ENCODE measurements at regions not wholly inside any gene's neighbourhood (a gene's known extent, or its start where the extent isn't known, plus 50 kb on each side); places are given as distances from the start of the nearest gene placed in this dataset.

DNA sequence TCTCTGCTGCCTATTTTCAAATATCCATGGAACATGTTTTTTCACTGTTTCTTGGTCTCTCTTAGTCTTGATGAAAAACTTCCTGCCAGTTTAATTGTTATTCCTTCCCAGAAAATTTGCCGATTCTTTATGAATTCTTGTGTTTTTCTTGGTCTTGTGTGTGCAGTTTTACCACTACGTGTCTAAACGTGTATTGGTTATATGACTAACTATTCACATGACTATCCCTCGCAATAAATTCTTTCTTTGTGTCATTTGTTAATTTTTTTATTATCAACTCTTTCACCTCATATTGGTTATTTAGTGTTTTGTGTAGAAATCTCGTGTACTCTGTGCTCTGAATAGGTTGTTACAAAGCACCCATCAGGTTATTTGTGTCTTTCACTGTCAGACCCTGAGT is 315.4 kb downstream of the HAO1 start:
- Histone ChIP-seq H3K9me3 (ENCODE audit: control insufficient read depth, low read length) (peaks cover 4% of the 10 kb centered on the region), H3K4me3 (ENCODE audit: low read length) (no peak overlapping the region), H3K36me3 (ENCODE audit: control insufficient read depth, insufficient read depth, low read length) (no peaks in the 10 kb centered on the region), H3K27ac (ENCODE audit: low read depth, low read length) (no peak overlapping the region), H3K4me1 (ENCODE audit: control insufficient read depth, insufficient read depth, low read length) (no peaks in the 10 kb centered on the region), H3K9ac (ENCODE audit: extremely low read depth, low read length, poor library complexity, severe bottlenecking) (no peak overlapping the region), H3K27me3 (ENCODE audit: control insufficient read depth, insufficient read depth, low read length, poor library complexity, severe bottlenecking) (no peaks in the 10 kb centered on the region)
- 97% methylated on average over 2 of the region's 5 CpGs; no CpG with 5 or more reads in 1 of the 2 experiments for WGBS, 2 experiments (ENCODE audit: insufficient coverage in 1 of 2, insufficient read length in 1 of 2)
- Mint-ChIP-seq H3K27me3 (ENCODE audit: insufficient read depth) (no peaks in the 10 kb centered on the region), H3K9me3 (peaks cover 19% of the 10 kb centered on the region), H3K36me3 (ENCODE audit: low read depth) (no peaks in the 10 kb centered on the region), H3K27ac (no peak overlapping the region), H3K4me3 (no peak overlapping the region), H3K4me1 (no peaks in the 10 kb centered on the region)
- TF ChIP-seq, protein P1, sequence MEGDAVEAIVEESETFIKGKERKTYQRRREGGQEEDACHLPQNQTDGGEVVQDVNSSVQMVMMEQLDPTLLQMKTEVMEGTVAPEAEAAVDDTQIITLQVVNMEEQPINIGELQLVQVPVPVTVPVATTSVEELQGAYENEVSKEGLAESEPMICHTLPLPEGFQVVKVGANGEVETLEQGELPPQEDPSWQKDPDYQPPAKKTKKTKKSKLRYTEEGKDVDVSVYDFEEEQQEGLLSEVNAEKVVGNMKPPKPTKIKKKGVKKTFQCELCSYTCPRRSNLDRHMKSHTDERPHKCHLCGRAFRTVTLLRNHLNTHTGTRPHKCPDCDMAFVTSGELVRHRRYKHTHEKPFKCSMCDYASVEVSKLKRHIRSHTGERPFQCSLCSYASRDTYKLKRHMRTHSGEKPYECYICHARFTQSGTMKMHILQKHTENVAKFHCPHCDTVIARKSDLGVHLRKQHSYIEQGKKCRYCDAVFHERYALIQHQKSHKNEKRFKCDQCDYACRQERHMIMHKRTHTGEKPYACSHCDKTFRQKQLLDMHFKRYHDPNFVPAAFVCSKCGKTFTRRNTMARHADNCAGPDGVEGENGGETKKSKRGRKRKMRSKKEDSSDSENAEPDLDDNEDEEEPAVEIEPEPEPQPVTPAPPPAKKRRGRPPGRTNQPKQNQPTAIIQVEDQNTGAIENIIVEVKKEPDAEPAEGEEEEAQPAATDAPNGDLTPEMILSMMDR (conservative IDR thresholded peaks at IDR 0.05), result no peak
- DNase-seq, result no peak

DNA sequence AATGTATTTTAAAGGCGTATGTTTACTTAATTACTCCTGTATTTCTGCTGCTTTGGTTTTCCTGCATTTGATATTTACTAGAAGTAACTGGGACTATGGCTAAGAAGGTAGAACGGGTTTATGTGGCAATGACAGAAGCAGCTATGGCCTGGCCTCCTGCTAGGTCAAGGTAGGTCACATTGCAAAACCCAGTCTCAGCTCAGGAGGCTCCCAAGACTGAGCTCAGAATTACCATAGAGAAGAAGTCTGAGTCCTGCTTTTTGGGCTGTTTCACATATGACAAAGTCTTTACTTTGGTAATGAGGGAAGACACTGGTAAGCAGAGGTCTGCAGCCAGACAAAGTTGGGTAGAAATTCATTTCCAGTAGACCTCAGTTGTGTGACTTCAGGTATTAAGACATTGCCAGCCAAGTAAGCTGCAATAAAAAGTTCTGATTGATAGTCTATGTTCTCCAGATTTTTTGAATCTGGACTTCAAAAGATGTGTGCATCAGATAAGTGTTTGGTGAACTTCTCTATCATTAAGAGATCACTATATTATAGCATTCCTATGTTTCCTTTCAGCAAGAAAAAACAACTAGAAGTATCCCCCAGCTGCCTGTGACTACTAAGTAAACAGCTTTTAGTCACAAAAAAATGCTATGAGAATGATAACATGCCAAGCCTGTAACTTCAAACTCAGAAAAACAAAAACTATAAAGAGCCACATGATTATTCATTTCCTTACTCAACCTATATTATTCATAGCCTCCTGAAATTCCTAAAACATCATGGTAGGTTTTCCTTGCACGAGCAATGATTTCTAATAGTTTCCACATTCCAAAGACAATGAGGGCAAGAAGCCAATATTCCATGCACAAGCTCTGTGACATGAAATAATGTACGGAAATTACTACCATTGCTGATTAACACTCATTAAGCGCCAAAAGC is 312.3 kb downstream of the HAO1 start:
- H3K27ac Mint-ChIP-seq, result no peak overlapping the region
- H3K4me1 ChIP-seq (ENCODE audit: control insufficient read depth, insufficient read depth, low read length), result no peaks in the 10 kb centered on the region
- H3K4me3 ChIP-seq (ENCODE audit: low read length), result no peak overlapping the region
- H3K4me1 Mint-ChIP-seq, result no peaks in the 10 kb centered on the region
- 90 to 95% methylated on average over 4 to 5 of the region's 5 CpGs for WGBS, 2 experiments (ENCODE audit: insufficient coverage in 1 of 2, insufficient read length in 1 of 2)
- H3K27me3 Mint-ChIP-seq (ENCODE audit: insufficient read depth), result no peaks in the 10 kb centered on the region
- H3K27ac ChIP-seq (ENCODE audit: low read depth, low read length), result no peak overlapping the region
- no peaks in the 10 kb centered on the region for H3K36me3 ChIP-seq (ENCODE audit: control insufficient read depth, insufficient read depth, low read length)
- no peaks in the 10 kb centered on the region for H3K27me3 ChIP-seq (ENCODE audit: control insufficient read depth, insufficient read depth, low read length, poor library complexity, severe bottlenecking)
- H3K4me3 Mint-ChIP-seq, result no peak overlapping the region
- no peaks in the 10 kb centered on the region for H3K9me3 ChIP-seq (ENCODE audit: control insufficient read depth, low read length)
- no peak overlapping the region for H3K9ac ChIP-seq (ENCODE audit: extremely low read depth, low read length, poor library complexity, severe bottlenecking)
- peaks cover 8% of the 10 kb centered on the region for H3K9me3 Mint-ChIP-seq
- no peak for DNase-seq
- TF ChIP-seq, protein P1 (conservative IDR thresholded peaks at IDR 0.05), result no peak
- no peaks in the 10 kb centered on the region for H3K36me3 Mint-ChIP-seq (ENCODE audit: low read depth)

DNA sequence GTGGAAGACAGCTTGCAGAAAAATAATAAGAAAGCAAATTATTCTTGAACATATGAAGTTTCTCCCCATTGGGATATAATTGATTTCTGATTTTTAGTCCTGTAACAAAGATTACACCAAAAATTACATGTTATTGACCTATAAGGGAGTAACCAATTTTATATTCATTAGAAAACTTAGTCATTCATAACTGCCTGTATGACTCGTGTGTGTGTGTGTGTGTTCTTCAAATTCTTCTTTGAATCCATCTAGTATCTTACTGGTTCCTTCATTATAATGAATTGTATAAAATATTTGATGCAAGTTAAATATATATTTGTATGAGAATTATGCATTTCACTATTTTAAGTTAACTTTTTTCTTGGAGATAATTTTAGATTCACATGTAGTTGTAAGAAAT is 310.4 kb downstream of the HAO1 start:
- Histone ChIP-seq H3K36me3 (ENCODE audit: control insufficient read depth, insufficient read depth, low read length) (no peaks in the 10 kb centered on the region), H3K9me3 (ENCODE audit: control insufficient read depth, low read length) (no peaks in the 10 kb centered on the region), H3K27me3 (ENCODE audit: control insufficient read depth, insufficient read depth, low read length, poor library complexity, severe bottlenecking) (no peaks in the 10 kb centered on the region), H3K4me3 (ENCODE audit: low read length) (no peak overlapping the region), H3K4me1 (ENCODE audit: control insufficient read depth, insufficient read depth, low read length) (no peaks in the 10 kb centered on the region), H3K27ac (ENCODE audit: low read depth, low read length) (no peak overlapping the region), H3K9ac (ENCODE audit: extremely low read depth, low read length, poor library complexity, severe bottlenecking) (no peak overlapping the region)
- H3K4me3 Mint-ChIP-seq, result no peak overlapping the region
- no peaks in the 10 kb centered on the region for H3K27me3 Mint-ChIP-seq (ENCODE audit: insufficient read depth)
- H3K27ac Mint-ChIP-seq, result no peak overlapping the region
- no peaks in the 10 kb centered on the region for H3K36me3 Mint-ChIP-seq (ENCODE audit: low read depth)
- no peaks in the 10 kb centered on the region for H3K9me3 Mint-ChIP-seq
- WGBS, 2 experiments (ENCODE audit: insufficient coverage in 1 of 2, insufficient read length in 1 of 2), result no CpG with 5 or more reads among the region's 1 CpG
- no peak for DNase-seq
- no peaks in the 10 kb centered on the region for H3K4me1 Mint-ChIP-seq
- TF ChIP-seq, protein P1 (conservative IDR thresholded peaks at IDR 0.05), result no peak

Data from endodermal cell (in vitro differentiated cells).